Neutrophil (primary cell): ENCODE measurements at regions not wholly inside any gene's neighbourhood (a gene's known extent, or its start where the extent isn't known, plus 50 kb on each side); places are given as distances from the start of the nearest gene placed in this dataset.
"Not testable (repeated sequence)": the region's sequence is repeated elsewhere in the genome, so short reads cannot be mapped to it uniquely, and the experiment has no call there.

Experiments
- H3K27ac ChIP-seq: fragments of 200-600 bp; sonication (generic); 2 replicates; pipeline ENCODE4 v1.5.1; 2016; ENCODE audit warnings: mild to moderate bottlenecking, moderate library complexity
- H3K27me3 ChIP-seq: fragments of 200-600 bp; sonication (generic); 2 replicates; pipeline ENCODE4 v1.6.0; 2016; ENCODE audit warnings: mild to moderate bottlenecking
- H3K36me3 ChIP-seq: fragments of 200-600 bp; sonication (generic); 2 replicates; pipeline ENCODE4 v1.5.1; 2017
- H3K4me1 ChIP-seq, 2 experiments: fragments of 200-600 bp in 1 of 2; sonication (generic) in 1 of 2; 1 replicate in 1 of 2; 2 replicates in 1 of 2; pipeline versions ENCODE4 v1.5.1 to v1.6.1; 2013 to 2016; ENCODE audit warnings: low read depth in 1 of 2, low read length in 1 of 2, mild to moderate bottlenecking in 1 of 2, moderate library complexity in 1 of 2; ENCODE audit not compliant: control insufficient read depth in 1 of 2, insufficient read depth in 1 of 2
- H3K4me3 ChIP-seq, 2 experiments: fragments of 200-600 bp in 1 of 2; sonication (generic) in 1 of 2; 1 replicate in 1 of 2; 2 replicates in 1 of 2; pipeline ENCODE4 v1.5.1; 2013 to 2016; ENCODE audit warnings: low read depth in 1 of 2, low read length in 1 of 2, mild to moderate bottlenecking in 1 of 2, moderate library complexity in 1 of 2
- H3K9me3 ChIP-seq: fragments of 200-600 bp; sonication (generic); 2 replicates; pipeline ENCODE4 v1.5.1; 2016
- CTCF ChIP-seq: fragments of 200-600 bp; sonication (generic); IDR thresholded peaks from 2 replicates; pipeline ENCODE4 v1.5.1; 2016; ENCODE audit warnings: antibody characterized with exemption

GRCh38 chr14:86072116-86072894 is 542.4 kb downstream of the FLRT2 start:
- Histone ChIP-seq H3K4me1 (no peaks in the 10 kb centered on the region), H3K9me3 (no peaks in the 10 kb centered on the region), H3K4me3 (no peak overlapping the region), H3K27me3 (no peaks in the 10 kb centered on the region), H3K27ac (no peak overlapping the region), H3K36me3 (no peaks in the 10 kb centered on the region)
- no peak for TF ChIP-seq CTCF

- H3K4me1 ChIP-seq, result no peaks in the 10 kb centered on the region
- H3K36me3 ChIP-seq, result no peaks in the 10 kb centered on the region
- no peak overlapping the region for H3K27ac ChIP-seq
- H3K4me3 ChIP-seq, result no peak overlapping the region
- no peak for TF ChIP-seq CTCF
- H3K9me3 ChIP-seq, result no peaks in the 10 kb centered on the region
- H3K27me3 ChIP-seq, result no peaks in the 10 kb centered on the region
Observed at GRCh38 chr14:86066651-86067050, 536.7 kb downstream of the FLRT2 start.

GRCh38 chr14:86065407-86065806 is 535.5 kb downstream of the FLRT2 start:
- no peak for TF ChIP-seq CTCF
- H3K4me3 ChIP-seq, result no peak overlapping the region

GRCh38 chr14:86064595-86064994 is 534.7 kb downstream of the FLRT2 start:
- not testable (repeated sequence) for H3K27me3 ChIP-seq, H3K9me3 ChIP-seq, H3K4me3 ChIP-seq, H3K4me1 ChIP-seq, H3K27ac ChIP-seq, H3K36me3 ChIP-seq

More at GRCh38 chr14:86065407-86065806, 535.5 kb downstream of the FLRT2 start:
- no peaks in the 10 kb centered on the region for H3K27me3 ChIP-seq
- H3K9me3 ChIP-seq, result no peaks in the 10 kb centered on the region
- no peaks in the 10 kb centered on the region for H3K4me1 ChIP-seq
- no peak overlapping the region for H3K27ac ChIP-seq
- no peaks in the 10 kb centered on the region for H3K36me3 ChIP-seq

- H3K27ac ChIP-seq, result no peak overlapping the region
- H3K4me3 ChIP-seq, result no peak overlapping the region
- TF ChIP-seq CTCF, result no peak
- H3K27me3 ChIP-seq, result no peaks in the 10 kb centered on the region
- H3K4me1 ChIP-seq, result no peaks in the 10 kb centered on the region
- H3K36me3 ChIP-seq, result no peaks in the 10 kb centered on the region
- H3K9me3 ChIP-seq, result no peaks in the 10 kb centered on the region
Observed at GRCh38 chr14:86057018-86057667, 527.2 kb downstream of the FLRT2 start.

GRCh38 chr14:86055512-86056075 is 525.6 kb downstream of the FLRT2 start:
- H3K4me3 ChIP-seq, result no peak overlapping the region
- no peaks in the 10 kb centered on the region for H3K27me3 ChIP-seq
- TF ChIP-seq CTCF, result no peak
- H3K4me1 ChIP-seq, result no peaks in the 10 kb centered on the region
- H3K36me3 ChIP-seq, result no peaks in the 10 kb centered on the region
- H3K9me3 ChIP-seq, result no peaks in the 10 kb centered on the region
- H3K27ac ChIP-seq, result no peak overlapping the region
